PFSK-1 (cell line): ENCODE measurements at regions not wholly inside any gene's neighbourhood (a gene's known extent, or its start where the extent isn't known, plus 50 kb on each side); places are given as distances from the start of the nearest gene placed in this dataset.

ENCODE experiments used
- FOXP2 ChIP-seq: optimal IDR thresholded peaks from 2 replicates; pipeline ENCODE3; 2011; ENCODE audit warnings: borderline replicate concordance, control low read depth, inconsistent platforms; ENCODE audit not compliant: insufficient read depth; ENCODE audit errors: extremely low read length, extremely low read depth
- POLR2AphosphoS5 ChIP-seq: IDR thresholded peaks from 2 replicates; pipeline ENCODE4 v1.6.1; 2012; ENCODE audit warnings: low read depth, mild to moderate bottlenecking, control low read depth, low read length, moderate library complexity
- SIN3A ChIP-seq: IDR thresholded peaks from 2 replicates; pipeline ENCODE4 v1.6.1; 2012; ENCODE audit warnings: mild to moderate bottlenecking, low read length, moderate library complexity, borderline replicate concordance; ENCODE audit not compliant: insufficient read depth
- TAF1 ChIP-seq: IDR thresholded peaks from 2 replicates; pipeline ENCODE4 v1.6.1; 2012; ENCODE audit warnings: low read length, control low read depth, borderline replicate concordance; ENCODE audit not compliant: insufficient read depth
- TF ChIP-seq, protein P1 (sequence below), 2 experiments: IDR thresholded peaks; 2 replicates each; pipeline versions ENCODE4 v1.6.1 to v1.8.0; 2011 to 2012; ENCODE audit warnings: low read depth in 2 of 2, low read length in 2 of 2, control low read depth in 1 of 2, inconsistent platforms in 1 of 2, mild to moderate bottlenecking in 1 of 2, moderate library complexity in 1 of 2; ENCODE audit not compliant: insufficient read depth in 1 of 2

DNA sequence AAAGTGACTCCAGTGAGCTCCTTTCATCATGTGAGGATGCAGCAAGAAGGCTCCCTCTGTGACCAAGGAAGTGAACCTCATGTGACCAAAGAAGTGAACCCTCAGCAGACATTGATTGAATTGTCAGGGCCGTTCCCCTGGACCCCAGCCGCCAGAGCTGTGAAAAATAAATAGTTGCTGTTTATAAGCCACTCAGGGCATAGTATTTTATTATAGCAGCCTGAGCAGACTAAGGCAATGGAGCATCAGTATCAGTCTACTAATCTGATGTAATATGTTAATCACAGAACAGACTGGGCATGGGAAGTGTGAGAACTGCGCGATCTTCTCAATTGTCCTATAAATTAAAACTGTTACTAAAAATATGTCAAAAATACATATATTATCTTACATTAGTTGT lies 384.5 kb upstream of the PRKCQ start:
- TF ChIP-seq SIN3A: no peak
- no peak for TF ChIP-seq FOXP2
- TF ChIP-seq POLR2AphosphoS5: no peak
- TF ChIP-seq TAF1: no peak
- TF ChIP-seq, protein P1, sequence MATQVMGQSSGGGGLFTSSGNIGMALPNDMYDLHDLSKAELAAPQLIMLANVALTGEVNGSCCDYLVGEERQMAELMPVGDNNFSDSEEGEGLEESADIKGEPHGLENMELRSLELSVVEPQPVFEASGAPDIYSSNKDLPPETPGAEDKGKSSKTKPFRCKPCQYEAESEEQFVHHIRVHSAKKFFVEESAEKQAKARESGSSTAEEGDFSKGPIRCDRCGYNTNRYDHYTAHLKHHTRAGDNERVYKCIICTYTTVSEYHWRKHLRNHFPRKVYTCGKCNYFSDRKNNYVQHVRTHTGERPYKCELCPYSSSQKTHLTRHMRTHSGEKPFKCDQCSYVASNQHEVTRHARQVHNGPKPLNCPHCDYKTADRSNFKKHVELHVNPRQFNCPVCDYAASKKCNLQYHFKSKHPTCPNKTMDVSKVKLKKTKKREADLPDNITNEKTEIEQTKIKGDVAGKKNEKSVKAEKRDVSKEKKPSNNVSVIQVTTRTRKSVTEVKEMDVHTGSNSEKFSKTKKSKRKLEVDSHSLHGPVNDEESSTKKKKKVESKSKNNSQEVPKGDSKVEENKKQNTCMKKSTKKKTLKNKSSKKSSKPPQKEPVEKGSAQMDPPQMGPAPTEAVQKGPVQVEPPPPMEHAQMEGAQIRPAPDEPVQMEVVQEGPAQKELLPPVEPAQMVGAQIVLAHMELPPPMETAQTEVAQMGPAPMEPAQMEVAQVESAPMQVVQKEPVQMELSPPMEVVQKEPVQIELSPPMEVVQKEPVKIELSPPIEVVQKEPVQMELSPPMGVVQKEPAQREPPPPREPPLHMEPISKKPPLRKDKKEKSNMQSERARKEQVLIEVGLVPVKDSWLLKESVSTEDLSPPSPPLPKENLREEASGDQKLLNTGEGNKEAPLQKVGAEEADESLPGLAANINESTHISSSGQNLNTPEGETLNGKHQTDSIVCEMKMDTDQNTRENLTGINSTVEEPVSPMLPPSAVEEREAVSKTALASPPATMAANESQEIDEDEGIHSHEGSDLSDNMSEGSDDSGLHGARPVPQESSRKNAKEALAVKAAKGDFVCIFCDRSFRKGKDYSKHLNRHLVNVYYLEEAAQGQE (IDR thresholded peaks at IDR 0.05; ENCODE audit: insufficient read depth in 1 of 2, low read depth in 2 of 2, low read length in 2 of 2): no peak

DNA sequence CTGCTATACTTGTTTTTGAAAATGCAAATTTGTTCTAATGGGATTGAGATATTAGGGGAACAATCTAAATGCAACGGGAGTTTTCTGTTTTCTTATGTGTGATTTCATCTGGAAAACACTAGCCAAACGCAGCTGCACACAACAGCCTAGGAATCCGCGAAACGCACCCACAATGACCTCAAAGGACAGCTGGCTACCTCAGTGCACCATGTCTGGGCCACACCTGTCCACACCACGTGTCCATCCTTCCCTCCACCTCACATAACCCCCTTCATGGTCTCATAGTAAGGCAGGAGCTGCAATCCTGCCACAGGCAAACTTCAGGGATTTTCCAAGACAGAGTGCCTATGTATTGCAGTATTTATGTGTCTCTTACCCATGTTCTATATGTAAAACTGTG lies 382.5 kb upstream of the PRKCQ start:
- TF ChIP-seq FOXP2 (no peak), POLR2AphosphoS5 (no peak)

DNA sequence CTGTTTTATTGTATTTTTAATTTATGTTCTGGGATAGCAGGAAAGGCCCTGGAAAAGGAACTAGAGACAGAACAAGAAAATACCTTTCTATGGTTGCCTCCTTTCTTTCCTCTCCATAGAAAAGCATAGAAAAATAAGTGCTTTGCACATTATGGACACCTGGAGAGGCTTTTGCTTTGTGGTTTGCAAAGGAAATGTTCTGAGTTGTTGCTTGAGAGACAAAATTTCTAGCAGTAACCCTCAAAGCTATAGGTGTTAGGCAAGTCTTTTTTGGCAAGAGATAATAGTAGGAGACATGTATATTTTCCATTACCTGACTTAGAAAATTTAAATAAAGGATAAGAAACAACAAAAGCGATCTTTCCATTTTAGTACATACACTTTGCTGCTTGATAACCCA lies 378.6 kb upstream of the PRKCQ start:
- TF ChIP-seq POLR2AphosphoS5: no peak
- no peak for TF ChIP-seq TAF1
- TF ChIP-seq, protein P1 (IDR thresholded peaks at IDR 0.05; ENCODE audit: insufficient read depth in 1 of 2, low read depth in 2 of 2, low read length in 2 of 2): no peak
- TF ChIP-seq SIN3A: no peak
- TF ChIP-seq FOXP2: no peak

DNA sequence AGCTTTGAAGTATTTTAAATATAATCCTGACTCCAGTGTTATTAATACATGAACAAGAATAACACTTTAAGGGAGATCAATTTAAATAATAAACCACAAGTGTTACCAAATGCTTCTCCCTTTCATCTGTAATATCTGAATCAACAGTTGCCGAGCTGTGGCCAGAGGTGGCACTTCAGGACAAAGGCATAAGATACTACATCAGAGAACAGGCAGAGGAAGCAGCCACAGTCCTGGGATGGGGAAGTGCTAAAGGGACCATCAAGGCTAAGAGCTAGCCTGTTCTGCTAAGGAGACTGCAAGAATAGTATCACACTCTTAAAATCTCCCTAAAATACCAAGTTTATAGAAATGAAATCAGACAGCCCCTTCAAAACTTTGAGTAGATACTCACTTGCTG lies 378.2 kb upstream of the PRKCQ start:
- TF ChIP-seq POLR2AphosphoS5 (no peak), TAF1 (no peak), FOXP2 (no peak), SIN3A (no peak)
- TF ChIP-seq, protein P1 (IDR thresholded peaks at IDR 0.05; ENCODE audit: insufficient read depth in 1 of 2, low read depth in 2 of 2, low read length in 2 of 2): no peak

DNA sequence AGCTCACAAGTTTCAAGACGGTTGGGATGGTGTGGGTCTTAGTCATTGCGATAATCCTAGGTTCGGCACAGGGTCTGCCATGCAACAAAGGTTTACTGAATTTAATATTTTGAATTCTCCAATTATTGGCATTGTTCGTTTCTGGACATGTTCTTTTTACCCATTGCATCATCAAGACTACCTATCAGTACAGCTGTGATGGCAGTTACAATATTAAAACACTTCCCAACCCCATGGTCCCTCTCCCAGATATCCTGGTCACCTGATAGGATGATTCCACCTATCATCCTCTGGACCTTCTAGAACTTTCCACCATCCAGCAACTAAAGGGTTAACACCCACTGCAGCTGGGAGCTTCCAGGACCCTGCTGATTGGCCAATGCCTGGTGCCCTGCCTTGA lies 377.8 kb upstream of the PRKCQ start:
- TF ChIP-seq, protein P1 (IDR thresholded peaks at IDR 0.05; ENCODE audit: insufficient read depth in 1 of 2, low read depth in 2 of 2, low read length in 2 of 2): no peak

DNA sequence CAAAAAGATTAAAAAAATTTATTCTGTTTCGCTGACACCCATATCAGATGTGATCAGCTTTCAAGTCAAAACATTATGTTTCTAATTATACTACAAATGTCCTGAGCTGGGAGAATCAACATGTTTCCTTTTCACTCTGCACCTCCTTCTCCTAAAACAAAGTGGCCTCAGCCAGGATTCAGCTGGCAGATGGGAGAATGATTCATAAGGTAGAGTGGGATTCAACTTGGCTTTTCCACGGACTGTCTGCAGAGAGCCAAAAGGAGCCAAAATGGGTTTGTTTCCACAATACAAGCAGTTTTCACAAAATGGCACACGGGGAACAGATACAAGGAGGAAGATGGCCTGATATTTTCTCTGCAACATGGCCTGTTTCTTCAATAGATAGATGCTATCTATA lies 376.5 kb upstream of the PRKCQ start:
- TF ChIP-seq TAF1 (no peak), POLR2AphosphoS5 (no peak), FOXP2 (no peak), SIN3A (no peak)
- TF ChIP-seq, protein P1 (IDR thresholded peaks at IDR 0.05; ENCODE audit: insufficient read depth in 1 of 2, low read depth in 2 of 2, low read length in 2 of 2): no peak
